ENCODE measurements at regions not wholly inside any gene's neighbourhood (a gene's known extent, or its start where the extent isn't known, plus 50 kb on each side); places are given as distances from the start of the nearest gene placed in this dataset.

- TF ChIP-seq OSR1 (CRISPR knock-in tag; IDR thresholded peaks at IDR 0.05) (no peak), POU6F1 (CRISPR knock-in tag; IDR thresholded peaks at IDR 0.05; ENCODE audit: borderline replicate concordance, low read depth) (no peak), CREB5 (CRISPR knock-in tag; IDR thresholded peaks at IDR 0.05; ENCODE audit: low read depth) (no peak), TCF4 (CRISPR knock-in tag; IDR thresholded peaks at IDR 0.05; ENCODE audit: borderline replicate concordance) (no peak)
Observed at GRCh38 chr5:98651715-98652114, 121.7 kb upstream of the RGMB start.
